D721Med (cell line): ENCODE measurements at regions not wholly inside any gene's neighbourhood (a gene's known extent, or its start where the extent isn't known, plus 50 kb on each side); places are given as distances from the start of the nearest gene placed in this dataset.

ENCODE experiments used
- DNase-seq: peaks from one replicate; pipeline ENCODE4 v3.0.0; 2011; ENCODE audit warnings: low spot score; ENCODE audit not compliant: insufficient read length
- FAIRE-seq: peaks from 2 replicates; lab custom pipeline; 2011; peaks lifted over from hg19 to GRCh38; lab: Jason Lieb, UNC
- CTCF ChIP-seq: IDR thresholded peaks from 2 replicates; pipeline ENCODE4 v1.5.1; 2012; ENCODE audit warnings: mild to moderate bottlenecking, control low read depth; ENCODE audit not compliant: insufficient read depth; ENCODE audit errors: missing control alignments

DNA sequence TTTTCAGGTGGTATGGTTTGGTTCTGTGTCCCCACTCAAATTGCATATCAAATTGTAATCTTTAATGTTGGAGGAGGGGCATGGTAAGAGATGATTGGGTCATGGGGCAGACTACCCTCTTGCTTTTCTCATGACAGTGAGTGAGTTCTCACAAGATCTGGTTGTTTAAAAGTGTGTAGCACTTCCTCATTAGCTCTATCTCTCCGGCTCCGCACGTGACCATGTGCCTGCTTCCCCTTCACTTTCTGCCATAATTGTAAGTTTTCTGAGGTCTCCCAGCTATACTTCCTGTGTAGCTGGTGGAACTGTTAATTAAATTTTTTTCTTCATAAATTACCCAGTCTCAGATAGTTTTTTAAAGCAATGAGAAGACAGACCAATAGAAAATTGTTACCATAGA, 843.2 kb downstream of the AMY1C start:
- DNase-seq (no peak), FAIRE-seq (no peak)
- TF ChIP-seq CTCF, result no peak

- FAIRE-seq (no peak), DNase-seq (no peak)
- no peak for TF ChIP-seq CTCF
These were observed 843.9 kb downstream of the AMY1C start for GRCh38 chr1:104593413-104594187.

GRCh38 chr1:104617474-104617873, 867.8 kb downstream of the AMY1C start:
- no peak for TF ChIP-seq CTCF
- DNase-seq (no peak), FAIRE-seq (no peak)

GRCh38 chr1:104621221-104621620, 871.5 kb downstream of the AMY1C start:
- FAIRE-seq (no peak), DNase-seq (no peak)
- no peak for TF ChIP-seq CTCF

GRCh38 chr1:104624538-104624937, 874.8 kb downstream of the AMY1C start:
- no peak for TF ChIP-seq CTCF
- FAIRE-seq (no peak), DNase-seq (no peak)

DNA sequence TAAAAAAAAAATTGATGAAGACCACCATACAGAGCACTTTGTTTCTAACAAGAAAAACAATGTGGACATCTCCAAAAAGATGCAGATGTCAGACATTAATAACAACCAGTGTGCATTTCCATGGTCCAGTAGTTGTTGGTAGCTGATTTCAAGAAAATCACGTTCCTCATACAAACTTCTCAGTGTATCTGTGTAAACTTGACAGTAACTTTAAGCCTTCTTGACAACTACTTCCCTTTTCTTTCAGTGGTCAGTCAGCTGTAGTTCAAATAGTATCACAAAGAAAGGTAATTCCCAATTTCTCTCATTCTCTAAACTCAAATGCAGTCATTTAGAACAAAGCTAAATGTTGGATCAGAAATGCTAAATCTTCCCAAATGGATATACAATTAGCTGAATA, 879.9 kb downstream of the AMY1C start:
- TF ChIP-seq CTCF, result no peak
- FAIRE-seq, result peak; percentile 55
- no peak for DNase-seq

DNA sequence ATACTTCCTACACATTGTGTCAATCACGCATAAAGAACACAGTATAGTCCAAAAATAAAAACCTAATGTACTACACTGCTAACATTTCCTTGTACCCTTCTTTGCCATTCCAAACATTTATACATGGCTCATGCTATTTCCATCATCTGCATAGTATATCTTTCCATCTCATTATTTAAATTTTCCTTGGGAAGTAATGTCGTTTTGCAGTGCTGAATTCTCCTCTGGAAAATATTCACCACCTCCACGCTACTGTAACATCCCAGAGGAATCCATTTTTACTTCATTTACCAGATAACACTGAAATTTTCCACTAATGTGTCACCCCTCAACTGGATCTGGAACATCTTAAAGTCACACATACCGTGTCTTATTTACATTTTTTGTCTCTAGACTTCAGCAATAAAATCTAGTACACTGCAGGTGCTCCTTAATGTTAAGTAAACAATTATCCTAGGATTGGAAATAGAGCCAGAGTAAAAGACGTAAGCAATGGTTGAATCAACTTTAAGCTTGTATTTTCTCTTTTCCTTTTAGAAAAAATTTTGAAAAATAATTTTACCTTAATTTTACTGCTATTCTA, 881.0 kb downstream of the AMY1C start:
- TF ChIP-seq CTCF, result no peak
- DNase-seq (no peak), FAIRE-seq (no peak)
